ENCODE measurements at regions not wholly inside any gene's neighbourhood (a gene's known extent, or its start where the extent isn't known, plus 50 kb on each side); places are given as distances from the start of the nearest gene placed in this dataset.

- Mint-ChIP-seq H3K27ac (no peak overlapping the region), H3K4me3 (no peak overlapping the region), H3K36me3 (no peaks in the 10 kb centered on the region), H3K4me1 (ENCODE audit: low read depth) (no peaks in the 10 kb centered on the region), H3K9me3 (ENCODE audit: low read depth) (peaks cover 3% of the 10 kb centered on the region), H3K27me3 (peaks cover 4% of the 10 kb centered on the region)
Measured at GRCh38 chr9:108213511-108213910, 642.3 kb downstream of the ACTL7B start.

GRCh38 chr9:108212184-108212583 lies 643.6 kb downstream of the ACTL7B start:
- Mint-ChIP-seq H3K9me3 (ENCODE audit: low read depth) (peaks cover 3% of the 10 kb centered on the region), H3K4me3 (no peak overlapping the region), H3K36me3 (no peaks in the 10 kb centered on the region), H3K4me1 (ENCODE audit: low read depth) (no peaks in the 10 kb centered on the region), H3K27me3 (peaks cover 4% of the 10 kb centered on the region), H3K27ac (no peak overlapping the region)

GRCh38 chr9:108211411-108211955 lies 644.3 kb downstream of the ACTL7B start:
- H3K27me3 Mint-ChIP-seq: peaks cover 4% of the 10 kb centered on the region
- no peaks in the 10 kb centered on the region for H3K36me3 Mint-ChIP-seq
- no peaks in the 10 kb centered on the region for H3K4me1 Mint-ChIP-seq (ENCODE audit: low read depth)
- H3K4me3 Mint-ChIP-seq: no peak overlapping the region
- H3K27ac Mint-ChIP-seq: no peak overlapping the region
- peaks cover 3% of the 10 kb centered on the region for H3K9me3 Mint-ChIP-seq (ENCODE audit: low read depth)

GRCh38 chr9:108209132-108209685 lies 646.6 kb downstream of the ACTL7B start:
- no peaks in the 10 kb centered on the region for H3K36me3 Mint-ChIP-seq
- no peak overlapping the region for H3K27ac Mint-ChIP-seq
- H3K4me1 Mint-ChIP-seq (ENCODE audit: low read depth): no peaks in the 10 kb centered on the region
- no peak overlapping the region for H3K4me3 Mint-ChIP-seq
- no peaks in the 10 kb centered on the region for H3K27me3 Mint-ChIP-seq
- peaks cover 9% of the 10 kb centered on the region for H3K9me3 Mint-ChIP-seq (ENCODE audit: low read depth)

GRCh38 chr9:108207561-108208165 lies 648.1 kb downstream of the ACTL7B start:
- H3K4me3 Mint-ChIP-seq: no peak overlapping the region
- H3K36me3 Mint-ChIP-seq: no peaks in the 10 kb centered on the region
- no peaks in the 10 kb centered on the region for H3K27me3 Mint-ChIP-seq
- peaks cover 12% of the 10 kb centered on the region for H3K9me3 Mint-ChIP-seq (ENCODE audit: low read depth)
- no peaks in the 10 kb centered on the region for H3K4me1 Mint-ChIP-seq (ENCODE audit: low read depth)
- no peak overlapping the region for H3K27ac Mint-ChIP-seq

GRCh38 chr9:108205276-108205675 lies 650.5 kb downstream of the ACTL7B start:
- no peaks in the 10 kb centered on the region for H3K36me3 Mint-ChIP-seq
- no peak overlapping the region for H3K4me3 Mint-ChIP-seq
- H3K27me3 Mint-ChIP-seq: no peaks in the 10 kb centered on the region
- no peaks in the 10 kb centered on the region for H3K4me1 Mint-ChIP-seq (ENCODE audit: low read depth)
- no peak overlapping the region for H3K27ac Mint-ChIP-seq
- peaks cover 20% of the 10 kb centered on the region for H3K9me3 Mint-ChIP-seq (ENCODE audit: low read depth)

GRCh38 chr9:108197899-108198298 lies 657.9 kb downstream of the ACTL7B start:
- Mint-ChIP-seq H3K4me3 (no peak overlapping the region), H3K36me3 (no peaks in the 10 kb centered on the region), H3K9me3 (ENCODE audit: low read depth) (peaks cover 17% of the 10 kb centered on the region), H3K27ac (no peak overlapping the region), H3K4me1 (ENCODE audit: low read depth) (no peaks in the 10 kb centered on the region), H3K27me3 (no peaks in the 10 kb centered on the region)

GRCh38 chr9:108197008-108197365 lies 658.8 kb downstream of the ACTL7B start:
- no peak overlapping the region for H3K4me3 Mint-ChIP-seq
- H3K9me3 Mint-ChIP-seq (ENCODE audit: low read depth): peaks cover 15% of the 10 kb centered on the region
- H3K27ac Mint-ChIP-seq: no peak overlapping the region
- no peaks in the 10 kb centered on the region for H3K36me3 Mint-ChIP-seq
- H3K27me3 Mint-ChIP-seq: no peaks in the 10 kb centered on the region
- no peaks in the 10 kb centered on the region for H3K4me1 Mint-ChIP-seq (ENCODE audit: low read depth)

- H3K4me3 Mint-ChIP-seq: no peak overlapping the region
- no peaks in the 10 kb centered on the region for H3K36me3 Mint-ChIP-seq
- no peak overlapping the region for H3K27ac Mint-ChIP-seq
Measured at GRCh38 chr9:108196332-108197007, 659.3 kb downstream of the ACTL7B start.

GRCh38 chr9:108194154-108194553 lies 661.6 kb downstream of the ACTL7B start:
- Mint-ChIP-seq H3K9me3 (ENCODE audit: low read depth) (peaks cover 10% of the 10 kb centered on the region), H3K27ac (no peak overlapping the region), H3K4me1 (ENCODE audit: low read depth) (no peaks in the 10 kb centered on the region), H3K4me3 (no peak overlapping the region), H3K27me3 (no peaks in the 10 kb centered on the region), H3K36me3 (no peaks in the 10 kb centered on the region)

More at GRCh38 chr9:108196332-108197007, 659.3 kb downstream of the ACTL7B start:
- Mint-ChIP-seq H3K9me3 (ENCODE audit: low read depth) (peaks cover 10% of the 10 kb centered on the region), H3K4me1 (ENCODE audit: low read depth) (no peaks in the 10 kb centered on the region), H3K27me3 (no peaks in the 10 kb centered on the region)

- H3K27ac Mint-ChIP-seq: no peak overlapping the region
- H3K4me3 Mint-ChIP-seq: no peak overlapping the region
- no peaks in the 10 kb centered on the region for H3K4me1 Mint-ChIP-seq (ENCODE audit: low read depth)
- H3K9me3 Mint-ChIP-seq (ENCODE audit: low read depth): peaks cover 10% of the 10 kb centered on the region
- H3K36me3 Mint-ChIP-seq: no peaks in the 10 kb centered on the region
- no peaks in the 10 kb centered on the region for H3K27me3 Mint-ChIP-seq
Measured at GRCh38 chr9:108193026-108193710, 662.6 kb downstream of the ACTL7B start.

- no peaks in the 10 kb centered on the region for H3K4me1 Mint-ChIP-seq (ENCODE audit: low read depth)
- H3K36me3 Mint-ChIP-seq: no peaks in the 10 kb centered on the region
- H3K4me3 Mint-ChIP-seq: no peak overlapping the region
- no peak overlapping the region for H3K27ac Mint-ChIP-seq
- no peaks in the 10 kb centered on the region for H3K27me3 Mint-ChIP-seq
- H3K9me3 Mint-ChIP-seq (ENCODE audit: low read depth): peaks cover 10% of the 10 kb centered on the region
Measured at GRCh38 chr9:108191065-108191464, 664.7 kb downstream of the ACTL7B start.

- Mint-ChIP-seq H3K4me1 (ENCODE audit: low read depth) (no peaks in the 10 kb centered on the region), H3K36me3 (no peaks in the 10 kb centered on the region), H3K27ac (no peak overlapping the region), H3K9me3 (ENCODE audit: low read depth) (peaks cover 10% of the 10 kb centered on the region), H3K4me3 (no peak overlapping the region), H3K27me3 (no peaks in the 10 kb centered on the region)
Measured at GRCh38 chr9:108188976-108189375, 666.8 kb downstream of the ACTL7B start.

- H3K9me3 Mint-ChIP-seq (ENCODE audit: low read depth): peaks cover 14% of the 10 kb centered on the region
Measured at GRCh38 chr9:108188482-108188881, 667.3 kb downstream of the ACTL7B start.

More at GRCh38 chr9:108188482-108188881, 667.3 kb downstream of the ACTL7B start:
- Mint-ChIP-seq H3K27me3 (no peaks in the 10 kb centered on the region), H3K4me3 (no peak overlapping the region), H3K4me1 (ENCODE audit: low read depth) (no peaks in the 10 kb centered on the region), H3K36me3 (no peaks in the 10 kb centered on the region), H3K27ac (no peak overlapping the region)

All from activated naive CD8-positive, alpha-beta T cell (primary cell).